ENCODE measurements at regions not wholly inside any gene's neighbourhood (a gene's known extent, or its start where the extent isn't known, plus 50 kb on each side); places are given as distances from the start of the nearest gene placed in this dataset.

DNA sequence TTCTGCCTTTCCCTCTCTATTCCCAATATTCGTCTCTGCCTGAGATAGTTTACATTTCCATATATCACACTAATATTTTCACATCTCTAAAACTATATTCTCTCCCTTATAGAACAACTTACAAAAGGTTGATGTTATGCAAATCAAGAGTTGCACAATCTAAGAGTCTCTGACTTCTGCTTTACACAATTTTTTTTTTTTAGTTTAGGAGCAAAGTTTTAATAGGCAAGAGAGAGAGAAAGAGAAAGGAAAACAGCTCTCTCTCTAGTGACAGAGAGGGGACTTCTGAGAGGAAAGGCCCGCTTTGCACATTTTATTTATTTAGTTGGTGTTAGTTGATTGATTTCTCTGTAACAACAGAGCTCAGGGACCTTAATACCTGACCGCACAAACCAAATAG, 380.2 kb downstream of the TXNL1 start:
- Histone ChIP-seq H3K4me3 (ENCODE audit: low read depth in 2 of 2, low read length in 2 of 2) (no peak overlapping the region), H3K27me3 (ENCODE audit: control insufficient read depth, insufficient read depth, low read length) (no peaks in the 10 kb centered on the region), H3K27ac (ENCODE audit: low read length) (no peak overlapping the region), H3K9me3 (ENCODE audit: control insufficient read depth, insufficient read depth, low read depth, low read length) (no peaks in the 10 kb centered on the region), H3K36me3 (ENCODE audit: control insufficient read depth, insufficient read depth, low read length) (no peaks in the 10 kb centered on the region), H3K4me1 (ENCODE audit: control insufficient read depth, insufficient read depth, low read length) (no peaks in the 10 kb centered on the region)
- POLR2A ChIA-PET: no interaction called here
- CTCF ChIA-PET: no interaction called here
- intact Hi-C loops (cut with micrococcal nuclease; ENCODE audit: unreplicated experiment) (no loop called here), in situ Hi-C loops (cut with HindIII; ENCODE audit: low pct_unique_long_range_greater_than_20kb, low sequenced_read_pairs) (no loop called here)
- TF ChIP-seq, protein P1, sequence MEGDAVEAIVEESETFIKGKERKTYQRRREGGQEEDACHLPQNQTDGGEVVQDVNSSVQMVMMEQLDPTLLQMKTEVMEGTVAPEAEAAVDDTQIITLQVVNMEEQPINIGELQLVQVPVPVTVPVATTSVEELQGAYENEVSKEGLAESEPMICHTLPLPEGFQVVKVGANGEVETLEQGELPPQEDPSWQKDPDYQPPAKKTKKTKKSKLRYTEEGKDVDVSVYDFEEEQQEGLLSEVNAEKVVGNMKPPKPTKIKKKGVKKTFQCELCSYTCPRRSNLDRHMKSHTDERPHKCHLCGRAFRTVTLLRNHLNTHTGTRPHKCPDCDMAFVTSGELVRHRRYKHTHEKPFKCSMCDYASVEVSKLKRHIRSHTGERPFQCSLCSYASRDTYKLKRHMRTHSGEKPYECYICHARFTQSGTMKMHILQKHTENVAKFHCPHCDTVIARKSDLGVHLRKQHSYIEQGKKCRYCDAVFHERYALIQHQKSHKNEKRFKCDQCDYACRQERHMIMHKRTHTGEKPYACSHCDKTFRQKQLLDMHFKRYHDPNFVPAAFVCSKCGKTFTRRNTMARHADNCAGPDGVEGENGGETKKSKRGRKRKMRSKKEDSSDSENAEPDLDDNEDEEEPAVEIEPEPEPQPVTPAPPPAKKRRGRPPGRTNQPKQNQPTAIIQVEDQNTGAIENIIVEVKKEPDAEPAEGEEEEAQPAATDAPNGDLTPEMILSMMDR (IDR thresholded peaks at IDR 0.05): no peak
- TF ChIP-seq, protein P2, sequence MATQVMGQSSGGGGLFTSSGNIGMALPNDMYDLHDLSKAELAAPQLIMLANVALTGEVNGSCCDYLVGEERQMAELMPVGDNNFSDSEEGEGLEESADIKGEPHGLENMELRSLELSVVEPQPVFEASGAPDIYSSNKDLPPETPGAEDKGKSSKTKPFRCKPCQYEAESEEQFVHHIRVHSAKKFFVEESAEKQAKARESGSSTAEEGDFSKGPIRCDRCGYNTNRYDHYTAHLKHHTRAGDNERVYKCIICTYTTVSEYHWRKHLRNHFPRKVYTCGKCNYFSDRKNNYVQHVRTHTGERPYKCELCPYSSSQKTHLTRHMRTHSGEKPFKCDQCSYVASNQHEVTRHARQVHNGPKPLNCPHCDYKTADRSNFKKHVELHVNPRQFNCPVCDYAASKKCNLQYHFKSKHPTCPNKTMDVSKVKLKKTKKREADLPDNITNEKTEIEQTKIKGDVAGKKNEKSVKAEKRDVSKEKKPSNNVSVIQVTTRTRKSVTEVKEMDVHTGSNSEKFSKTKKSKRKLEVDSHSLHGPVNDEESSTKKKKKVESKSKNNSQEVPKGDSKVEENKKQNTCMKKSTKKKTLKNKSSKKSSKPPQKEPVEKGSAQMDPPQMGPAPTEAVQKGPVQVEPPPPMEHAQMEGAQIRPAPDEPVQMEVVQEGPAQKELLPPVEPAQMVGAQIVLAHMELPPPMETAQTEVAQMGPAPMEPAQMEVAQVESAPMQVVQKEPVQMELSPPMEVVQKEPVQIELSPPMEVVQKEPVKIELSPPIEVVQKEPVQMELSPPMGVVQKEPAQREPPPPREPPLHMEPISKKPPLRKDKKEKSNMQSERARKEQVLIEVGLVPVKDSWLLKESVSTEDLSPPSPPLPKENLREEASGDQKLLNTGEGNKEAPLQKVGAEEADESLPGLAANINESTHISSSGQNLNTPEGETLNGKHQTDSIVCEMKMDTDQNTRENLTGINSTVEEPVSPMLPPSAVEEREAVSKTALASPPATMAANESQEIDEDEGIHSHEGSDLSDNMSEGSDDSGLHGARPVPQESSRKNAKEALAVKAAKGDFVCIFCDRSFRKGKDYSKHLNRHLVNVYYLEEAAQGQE (IDR thresholded peaks at IDR 0.05; ENCODE audit: insufficient read depth in 1 of 2, low read depth in 2 of 2, low read length in 1 of 2): no peak
- no peak for TF ChIP-seq SIN3A (IDR thresholded peaks at IDR 0.05; ENCODE audit: borderline replicate concordance, insufficient read depth, low read depth, low read length)
- TF ChIP-seq POLR2AphosphoS5 (IDR thresholded peaks at IDR 0.05; ENCODE audit: low read depth, low read length): no peak
- TF ChIP-seq TCF7L2 (IDR thresholded peaks at IDR 0.05; ENCODE audit: low read depth, low read length): no peak
- BruUV-seq (replicated peaks): no TSS peak
- no peak for DNase-seq (ENCODE audit: low read depth, low spot score)
- ATAC-seq: no peak

- in situ Hi-C loops (cut with HindIII; ENCODE audit: low pct_unique_long_range_greater_than_20kb, low sequenced_read_pairs): no loop called here
- no peak overlapping the region for H3K27ac ChIP-seq (ENCODE audit: low read length)
- no peak for ATAC-seq
- H3K9me3 ChIP-seq (ENCODE audit: control insufficient read depth, insufficient read depth, low read depth, low read length): no peaks in the 10 kb centered on the region
- POLR2A ChIA-PET: no interaction called here
- H3K36me3 ChIP-seq (ENCODE audit: control insufficient read depth, insufficient read depth, low read length): no peaks in the 10 kb centered on the region
- BruUV-seq (replicated peaks): no TSS peak
- intact Hi-C loops (cut with micrococcal nuclease; ENCODE audit: unreplicated experiment): no loop called here
- CTCF ChIA-PET: no interaction called here
- no peaks in the 10 kb centered on the region for H3K4me1 ChIP-seq (ENCODE audit: control insufficient read depth, insufficient read depth, low read length)
- no peak overlapping the region for H3K4me3 ChIP-seq (ENCODE audit: low read depth in 2 of 2, low read length in 2 of 2)
- TF ChIP-seq SIN3A (IDR thresholded peaks at IDR 0.05; ENCODE audit: borderline replicate concordance, insufficient read depth, low read depth, low read length) (no peak), POLR2AphosphoS5 (IDR thresholded peaks at IDR 0.05; ENCODE audit: low read depth, low read length) (no peak), TCF7L2 (IDR thresholded peaks at IDR 0.05; ENCODE audit: low read depth, low read length) (no peak)
- TF ChIP-seq, protein P1 (IDR thresholded peaks at IDR 0.05): no peak
- TF ChIP-seq, protein P2 (IDR thresholded peaks at IDR 0.05; ENCODE audit: insufficient read depth in 1 of 2, low read depth in 2 of 2, low read length in 1 of 2): no peak
- no peak for DNase-seq (ENCODE audit: low read depth, low spot score)
- H3K27me3 ChIP-seq (ENCODE audit: control insufficient read depth, insufficient read depth, low read length): no peaks in the 10 kb centered on the region
These were observed 381.2 kb downstream of the TXNL1 start for GRCh38 chr18:56257205-56257604.

Measured in Panc1 (cell line).